Skeletal muscle tissue (tissue), 3 donors: ENCODE measurements at regions not wholly inside any gene's neighbourhood (a gene's known extent, or its start where the extent isn't known, plus 50 kb on each side); places are given as distances from the start of the nearest gene placed in this dataset.
A peak's percentile ranks its signal among the peaks of the same experiment; 100 is the strongest.

Source experiments
- H3K27ac ChIP-seq: one replicate; pipeline ENCODE4 v1.7.0; 2013; ENCODE audit warnings: mild to moderate bottlenecking, low read depth, low read length, inconsistent platforms
- H3K27me3 ChIP-seq, 3 donors: one replicate each; pipeline ENCODE4 v1.7.0; 2013; ENCODE audit warnings: low read length in 3 of 3; ENCODE audit not compliant: control insufficient read depth in 3 of 3, insufficient read depth in 3 of 3
- H3K36me3 ChIP-seq, 3 donors: one replicate each; pipeline ENCODE4 v1.7.0; 2013; ENCODE audit warnings: low read length in 3 of 3; ENCODE audit not compliant: control insufficient read depth in 3 of 3, insufficient read depth in 3 of 3
- H3K4me1 ChIP-seq, 3 donors: one replicate each; pipeline ENCODE4 v1.7.0; 2013; ENCODE audit warnings: low read length in 3 of 3, mild to moderate bottlenecking in 3 of 3; ENCODE audit not compliant: control insufficient read depth in 3 of 3, insufficient read depth in 3 of 3
- H3K4me3 ChIP-seq, 3 donors: one replicate each; pipeline ENCODE4 v1.7.0; 2013; ENCODE audit warnings: low read length in 3 of 3
- H3K9ac ChIP-seq, 3 donors: one replicate each; pipeline ENCODE4 v1.7.0; 2013; ENCODE audit warnings: low read length in 3 of 3, mild to moderate bottlenecking in 3 of 3, moderate library complexity in 2 of 3, low read depth in 1 of 3
- H3K9me3 ChIP-seq, 3 donors: one replicate each; pipeline ENCODE4 v1.7.0; 2013; ENCODE audit warnings: low read length in 3 of 3; ENCODE audit not compliant: control insufficient read depth in 3 of 3
- donor health status: Osteomylitis.

GRCh38 chr2:241924069-241924908 is 54.8 kb downstream of the RTP5 start:
- Histone ChIP-seq H3K36me3 (no peaks in the 10 kb centered on the region), H3K4me3 (no peak overlapping the region), H3K9me3 (no peaks in the 10 kb centered on the region), H3K27me3 (peaks cover 0 to 13% (median 3%) of the 10 kb centered on the region in 3 donors), H3K4me1 (peaks cover 0 to 2% (median 0%) of the 10 kb centered on the region in 3 donors), H3K27ac (no peak overlapping the region), H3K9ac (no peak overlapping the region)

GRCh38 chr2:241924909-241925250 is 55.4 kb downstream of the RTP5 start:
- Histone ChIP-seq H3K9ac (no peak overlapping the region), H3K9me3 (no peaks in the 10 kb centered on the region), H3K27ac (no peak overlapping the region), H3K4me1 (peaks cover 0 to 2% (median 0%) of the 10 kb centered on the region in 3 donors), H3K4me3 (no peak overlapping the region), H3K27me3 (peaks cover 0 to 15% (median 3%) of the 10 kb centered on the region in 3 donors), H3K36me3 (no peaks in the 10 kb centered on the region)

- Histone ChIP-seq H3K36me3 (no peaks in the 10 kb centered on the region), H3K27ac (no peak overlapping the region), H3K4me3 (no peak overlapping the region), H3K9me3 (no peaks in the 10 kb centered on the region), H3K27me3 (peaks cover 0 to 17% (median 3%) of the 10 kb centered on the region in 3 donors), H3K9ac (no peak overlapping the region), H3K4me1 (peaks cover 0 to 2% (median 0%) of the 10 kb centered on the region in 3 donors)
Observed at GRCh38 chr2:241925277-241925676, 55.7 kb downstream of the RTP5 start.

GRCh38 chr2:241925821-241926441 is 56.4 kb downstream of the RTP5 start:
- Histone ChIP-seq H3K4me1 (peaks cover 0 to 2% (median 0%) of the 10 kb centered on the region in 3 donors), H3K27me3 (peaks cover 0 to 17% (median 3%) of the 10 kb centered on the region in 3 donors), H3K27ac (no peak overlapping the region)

GRCh38 chr2:241926541-241927311 is 57.2 kb downstream of the RTP5 start:
- Histone ChIP-seq H3K4me1 (peaks cover 0 to 2% (median 0%) of the 10 kb centered on the region in 3 donors), H3K36me3 (no peaks in the 10 kb centered on the region), H3K27me3 (peaks cover 0 to 17% (median 3%) of the 10 kb centered on the region in 3 donors), H3K9ac (no peak overlapping the region), H3K27ac (peak overlapping the region; percentile 47), H3K9me3 (no peaks in the 10 kb centered on the region), H3K4me3 (no peak overlapping the region)

More at GRCh38 chr2:241925821-241926441, 56.4 kb downstream of the RTP5 start:
- H3K36me3 ChIP-seq: no peaks in the 10 kb centered on the region
- H3K4me3 ChIP-seq: no peak overlapping the region
- no peak overlapping the region for H3K9ac ChIP-seq
- no peaks in the 10 kb centered on the region for H3K9me3 ChIP-seq

GRCh38 chr2:241929551-241930490 is 60.3 kb downstream of the RTP5 start:
- Histone ChIP-seq H3K9me3 (no peaks in the 10 kb centered on the region), H3K4me1 (peaks cover 0 to 10% (median 0%) of the 10 kb centered on the region in 3 donors), H3K9ac (no peak overlapping the region), H3K36me3 (no peaks in the 10 kb centered on the region), H3K27me3 (peaks cover 0 to 20% (median 12%) of the 10 kb centered on the region in 3 donors), H3K27ac (no peak overlapping the region), H3K4me3 (no peak overlapping the region)

GRCh38 chr2:241931084-241931975 is 61.8 kb downstream of the RTP5 start:
- H3K27me3 ChIP-seq: peaks cover 0 to 10% (median 9%) of the 10 kb centered on the region in 3 donors
- H3K27ac ChIP-seq: no peak overlapping the region
- H3K9me3 ChIP-seq: no peaks in the 10 kb centered on the region
- no peaks in the 10 kb centered on the region for H3K36me3 ChIP-seq
- H3K4me3 ChIP-seq: no peak overlapping the region
- H3K9ac ChIP-seq: no peak overlapping the region
- peaks cover 0 to 8% (median 0%) of the 10 kb centered on the region in 3 donors for H3K4me1 ChIP-seq

GRCh38 chr2:241931976-241932898 is 62.7 kb downstream of the RTP5 start:
- no peak overlapping the region for H3K4me3 ChIP-seq
- peaks cover 0 to 8% (median 0%) of the 10 kb centered on the region in 3 donors for H3K4me1 ChIP-seq
- H3K36me3 ChIP-seq: no peaks in the 10 kb centered on the region
- H3K9ac ChIP-seq: no peak overlapping the region
- H3K27ac ChIP-seq: no peak overlapping the region
- peaks cover 0 to 17% (median 11%) of the 10 kb centered on the region in 3 donors for H3K27me3 ChIP-seq
- H3K9me3 ChIP-seq: no peaks in the 10 kb centered on the region
